Prostate gland (tissue), 2 donors: ENCODE measurements at regions not wholly inside any gene's neighbourhood (a gene's known extent, or its start where the extent isn't known, plus 50 kb on each side); places are given as distances from the start of the nearest gene placed in this dataset.

Experiments used
- DNase-seq: peaks from one replicate; pipeline ENCODE4 v3.0.0-alpha.2; 2019; ENCODE audit warnings: low spot score
- H3K27ac ChIP-seq, 2 donors: fragments of 200-600 bp; sonication (generic); 2 replicates each; pipeline ENCODE4 v1.5.1; 2017 to 2019
- H3K27me3 ChIP-seq: fragments of 200-600 bp; sonication (generic); replicated peaks from 2 replicates; pipeline ENCODE4 v1.5.1; 2019; ENCODE audit not compliant: insufficient read depth
- H3K36me3 ChIP-seq, 2 donors: fragments of 200-600 bp; sonication (generic); 1 replicate in 1 of 2; 2 replicates in 1 of 2; pipeline versions ENCODE4 v1.5.1 to v1.8.1; 2017 to 2019
- H3K4me1 ChIP-seq: fragments of 200-600 bp; sonication (generic); replicated peaks from 2 replicates; pipeline ENCODE4 v1.5.1; 2019
- H3K4me3 ChIP-seq, 2 donors: fragments of 200-600 bp; sonication (generic); 2 replicates each; pipeline ENCODE4 v1.5.1; 2017 to 2019
- H3K9me3 ChIP-seq: fragments of 200-600 bp; sonication (generic); 2 replicates; pipeline ENCODE4 v1.5.1; 2017
- CTCF ChIP-seq, 4 experiments: fragments of 200-600 bp in 2 of 4; fragments of 450-650 bp in 2 of 4; sonication (generic) in 2 of 4; IDR thresholded peaks; 1 replicate in 3 of 4; 2 replicates in 1 of 4; pipeline ENCODE4 v1.5.1; 2016 to 2019; ENCODE audit warnings: antibody characterized with exemption in 4 of 4, mild to moderate bottlenecking in 2 of 4, moderate library complexity in 2 of 4
- POLR2A ChIP-seq: fragments of 450-650 bp; IDR thresholded peaks from one replicate; pipeline ENCODE4 v1.6.1; 2016; ENCODE audit warnings: antibody characterized with exemption, mild to moderate bottlenecking
- POLR2AphosphoS5 ChIP-seq: sonication (generic); formaldehyde crosslinking; IDR thresholded peaks from one replicate; pipeline ENCODE4 v1.6.1; 2017; ENCODE audit warnings: antibody characterized with exemption
- WGBS: methylation state at CpG from one replicate; pipeline ENCODE4 v1.1.5; 2018; 5-methylcytosine and 5-hydroxymethylcytosine counted together
- intact Hi-C: fragments of 100-400 bp; cut with DNase I; formaldehyde crosslinking; loops from one replicate; pipeline ENCODE4 v1.14.2; 2022

- no peak for TF ChIP-seq POLR2AphosphoS5
- no peak for TF ChIP-seq POLR2A
- TF ChIP-seq CTCF (IDR thresholded peaks at IDR 0.05), result no peak
- WGBS, result 85% methylated on average over 5 of the region's 5 CpGs
- Histone ChIP-seq H3K27me3 (no peaks in the 10 kb centered on the region), H3K4me3 (no peak overlapping the region), H3K36me3 (no peaks in the 10 kb centered on the region), H3K9me3 (no peaks in the 10 kb centered on the region), H3K27ac (no peak overlapping the region), H3K4me1 (no peaks in the 10 kb centered on the region)
- intact Hi-C loops, result no loop called here
- DNase-seq, result no peak
Measured at GRCh38 chr12:89103831-89104230, 248.5 kb downstream of the DUSP6 start.

GRCh38 chr12:89101440-89101839 lies 250.9 kb downstream of the DUSP6 start:
- Histone ChIP-seq H3K4me3 (no peak overlapping the region), H3K9me3 (no peaks in the 10 kb centered on the region), H3K27me3 (no peaks in the 10 kb centered on the region), H3K4me1 (no peaks in the 10 kb centered on the region), H3K36me3 (no peaks in the 10 kb centered on the region), H3K27ac (no peak overlapping the region)
- whole genome bisulfite sequencing, result 39% methylated on average over 4 of the region's 4 CpGs
- intact Hi-C loops, result no loop called here
- DNase-seq, result no peak
- TF ChIP-seq POLR2A (no peak), CTCF (IDR thresholded peaks at IDR 0.05) (no peak), POLR2AphosphoS5 (no peak)

- 71% methylated on average over 13 of the region's 13 CpGs for WGBS
- no peak for DNase-seq
- no peaks in the 10 kb centered on the region for H3K36me3 ChIP-seq
- no peaks in the 10 kb centered on the region for H3K9me3 ChIP-seq
- TF ChIP-seq POLR2AphosphoS5, result no peak
- no peak for TF ChIP-seq POLR2A
- no peak for TF ChIP-seq CTCF (IDR thresholded peaks at IDR 0.05)
- no peak overlapping the region for H3K4me3 ChIP-seq
- no peaks in the 10 kb centered on the region for H3K4me1 ChIP-seq
- H3K27ac ChIP-seq, result no peak overlapping the region
- H3K27me3 ChIP-seq, result no peaks in the 10 kb centered on the region
- intact Hi-C loops, result no loop called here
Measured at GRCh38 chr12:89098441-89099112, 253.7 kb downstream of the DUSP6 start.

GRCh38 chr12:89092297-89092696 lies 260.0 kb downstream of the DUSP6 start:
- H3K27me3 ChIP-seq, result no peaks in the 10 kb centered on the region
- no peak for TF ChIP-seq POLR2A
- no peak for TF ChIP-seq POLR2AphosphoS5
- no peak for TF ChIP-seq CTCF (IDR thresholded peaks at IDR 0.05)
- intact Hi-C loops, result no loop called here

GRCh38 chr12:89091293-89091841 lies 260.9 kb downstream of the DUSP6 start:
- no peak for TF ChIP-seq CTCF (IDR thresholded peaks at IDR 0.05)
- no peak for TF ChIP-seq POLR2A
- no peak for TF ChIP-seq POLR2AphosphoS5
- WGBS, result 86% methylated on average over 1 of the region's 1 CpG
- no peaks in the 10 kb centered on the region for H3K4me1 ChIP-seq
- no peak overlapping the region for H3K4me3 ChIP-seq
- intact Hi-C loops, result no loop called here
- no peaks in the 10 kb centered on the region for H3K9me3 ChIP-seq
- H3K27me3 ChIP-seq, result no peaks in the 10 kb centered on the region
- DNase-seq, result no peak
- H3K36me3 ChIP-seq, result no peaks in the 10 kb centered on the region
- no peak overlapping the region for H3K27ac ChIP-seq

More at GRCh38 chr12:89092297-89092696, 260.0 kb downstream of the DUSP6 start:
- Histone ChIP-seq H3K4me3 (no peak overlapping the region), H3K9me3 (no peaks in the 10 kb centered on the region), H3K4me1 (no peaks in the 10 kb centered on the region), H3K27ac (no peak overlapping the region), H3K36me3 (no peaks in the 10 kb centered on the region)
- 95% methylated on average over 2 of the region's 2 CpGs for whole genome bisulfite sequencing
- no peak for DNase-seq
